GM21528 (cell line): ENCODE measurements at regions not wholly inside any gene's neighbourhood (a gene's known extent, or its start where the extent isn't known, plus 50 kb on each side); places are given as distances from the start of the nearest gene placed in this dataset.

ENCODE experiments used
- ATAC-seq: cut with Tn5 transposase; IDR thresholded peaks from one replicate; pipeline ENCODE4 v1.9.1; 2021; ENCODE audit warnings: mild to moderate bottlenecking, moderate library complexity; ENCODE audit not compliant: unreplicated experiment, low FRiP score

DNA sequence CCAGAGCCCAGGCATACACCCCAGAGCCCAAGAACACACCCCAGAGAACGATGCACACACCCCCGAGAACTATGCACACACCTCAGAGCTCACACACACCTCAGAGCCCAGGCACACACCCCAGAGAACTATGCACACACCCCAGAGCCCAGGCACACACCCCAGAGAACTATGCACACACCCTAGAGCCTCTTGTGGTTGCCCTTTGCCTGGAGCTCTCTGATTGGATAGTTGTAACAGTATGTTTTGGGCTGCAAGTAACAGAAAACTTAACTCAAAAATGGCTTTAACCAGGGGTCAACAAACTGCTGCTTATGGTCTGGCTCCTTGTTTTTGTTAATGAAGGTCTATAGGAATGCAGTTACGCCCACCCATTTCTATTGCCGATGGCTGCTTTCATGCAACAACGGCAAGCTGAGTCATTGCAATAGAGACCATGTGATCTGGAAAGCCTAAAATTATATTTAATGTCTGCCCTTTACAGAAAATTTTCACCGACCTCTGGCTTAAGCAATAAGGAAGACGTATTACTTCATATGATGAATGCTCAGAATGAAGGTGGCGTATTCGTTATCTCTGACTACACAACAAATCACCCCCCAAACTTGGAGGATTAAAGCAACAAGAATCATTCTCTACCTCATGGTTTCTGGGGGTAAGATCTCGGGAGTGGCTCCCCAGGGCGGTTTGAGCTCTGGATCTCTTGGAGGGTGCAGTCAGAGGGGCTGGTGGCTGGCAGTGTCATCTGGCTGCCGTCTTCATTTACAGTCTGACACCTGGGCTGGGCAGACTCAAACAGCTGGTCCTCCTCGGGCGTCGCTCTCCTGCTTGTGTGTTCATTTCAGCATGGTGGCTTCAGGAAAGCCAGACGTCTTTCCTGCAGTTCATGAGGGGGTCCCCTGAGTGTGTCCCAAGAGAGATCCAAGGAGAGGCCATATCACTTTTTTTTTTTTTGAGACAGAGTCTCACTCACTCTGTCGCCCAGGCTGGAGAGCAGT lies 66.3 kb upstream of the NCOR2 start:
- no peak for ATAC-seq

GRCh38 chr12:124632519-124632984 lies 65.1 kb upstream of the NCOR2 start:
- ATAC-seq = no peak

GRCh38 chr12:124631681-124632256 lies 64.4 kb upstream of the NCOR2 start:
- no peak for ATAC-seq

DNA sequence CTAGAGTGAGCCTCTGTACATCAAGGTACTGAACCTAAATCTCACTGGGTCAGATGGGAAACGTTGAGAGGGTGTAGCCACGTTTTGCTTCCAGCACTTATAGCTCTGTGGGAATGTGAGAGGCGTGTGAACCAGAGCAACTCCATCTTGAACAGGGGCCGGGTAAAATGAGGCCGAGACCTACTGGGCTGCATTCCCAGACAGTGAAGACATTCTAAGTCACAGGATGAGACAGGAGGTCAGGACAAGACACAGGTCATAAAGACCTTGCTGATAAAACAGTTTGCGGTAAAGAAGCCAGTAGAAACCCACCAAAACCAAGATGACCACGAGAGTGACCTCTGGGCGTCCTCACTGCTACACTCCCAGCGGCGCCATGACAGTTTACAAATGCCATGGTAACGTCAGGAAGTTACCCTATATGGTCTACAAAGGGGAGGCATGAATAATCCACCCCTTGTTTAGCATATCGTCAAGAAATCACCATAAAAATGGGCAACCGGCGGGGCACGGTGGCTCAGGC lies 63.4 kb upstream of the NCOR2 start:
- no peak for ATAC-seq

GRCh38 chr12:124629789-124630480 lies 62.5 kb upstream of the NCOR2 start:
- ATAC-seq = no peak

DNA sequence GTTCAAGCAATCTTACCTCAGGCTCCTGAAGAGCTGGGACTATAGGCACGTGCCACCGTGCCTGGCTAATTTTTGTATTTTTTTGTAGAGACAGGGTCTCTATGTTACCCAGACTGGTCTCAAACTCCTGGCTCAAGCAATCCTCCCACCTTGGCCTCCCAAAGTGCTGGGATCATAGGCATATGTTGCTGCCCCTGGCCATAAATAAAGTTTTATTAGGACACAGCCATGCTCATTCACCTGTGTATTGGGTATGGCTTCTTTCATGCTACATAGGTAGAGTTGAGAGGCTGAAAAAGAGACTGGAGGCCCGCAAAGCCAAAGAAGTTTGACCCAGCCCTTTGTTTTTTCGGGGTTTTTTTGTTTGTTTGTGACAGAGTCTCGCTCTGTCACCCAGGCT lies 61.7 kb upstream of the NCOR2 start:
- ATAC-seq = no peak

- ATAC-seq = no peak
These were observed 60.5 kb upstream of the NCOR2 start for GRCh38 chr12:124627956-124628355.

- no peak for ATAC-seq
These were observed 59.6 kb upstream of the NCOR2 start for GRCh38 chr12:124626971-124627411.

DNA sequence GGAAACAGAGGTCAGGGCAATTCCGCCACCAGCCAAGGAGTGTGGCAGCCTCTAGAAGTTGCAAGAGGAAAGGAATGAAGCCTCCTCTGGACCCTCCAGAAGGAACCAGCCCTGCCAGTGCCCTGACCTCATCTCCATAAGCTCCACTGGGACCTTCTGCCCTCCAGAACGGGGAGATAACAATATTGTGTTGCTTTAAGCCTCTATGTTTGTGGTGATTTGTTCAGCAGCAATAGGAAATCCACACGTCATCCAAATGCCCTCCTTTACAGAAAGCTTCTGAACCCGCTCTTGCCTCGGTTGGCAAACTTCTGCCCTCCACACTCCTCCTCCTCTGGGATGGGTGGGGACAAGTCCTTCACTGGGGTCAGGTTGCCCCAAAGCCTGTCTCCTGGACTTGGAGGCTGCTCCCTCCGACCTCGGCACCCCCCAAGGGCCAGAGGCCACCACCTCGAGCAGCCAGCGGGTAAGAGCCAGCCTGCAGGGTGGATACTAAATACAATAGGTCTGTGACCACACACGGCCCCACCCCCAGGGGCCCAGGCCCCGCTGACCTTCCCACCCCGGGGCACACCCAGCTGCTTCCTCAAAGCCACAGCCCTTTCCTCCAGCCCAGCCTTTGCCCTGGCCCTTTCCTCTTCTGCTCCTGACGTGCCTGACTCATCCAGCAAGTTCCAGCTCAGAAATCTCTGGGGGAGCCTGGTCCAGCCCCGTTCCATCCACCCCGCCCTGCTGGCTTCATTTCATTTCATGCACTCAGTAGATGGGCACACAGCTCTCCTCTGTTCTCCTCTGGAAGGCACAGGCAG lies 58.7 kb upstream of the NCOR2 start:
- no peak for ATAC-seq

DNA sequence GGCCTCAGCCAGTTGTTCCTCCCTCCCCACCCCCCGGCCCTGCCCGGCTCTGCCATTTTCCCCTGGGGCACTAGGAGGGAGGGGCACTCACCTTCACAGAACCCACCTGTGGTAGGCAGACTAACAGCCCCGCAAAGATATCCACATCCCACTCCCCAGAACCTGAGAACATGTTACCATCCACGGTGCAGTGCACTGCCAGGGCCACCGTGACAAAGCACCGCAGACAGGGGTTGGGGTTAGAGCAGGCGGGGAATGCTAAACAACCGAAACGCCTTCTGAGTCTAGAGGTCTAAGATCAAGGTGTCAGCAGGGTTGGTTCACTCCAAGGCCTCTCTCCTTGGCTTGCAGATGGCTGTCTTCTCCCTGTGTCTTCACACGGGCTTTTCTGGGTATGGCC lies 57.4 kb upstream of the NCOR2 start:
- ATAC-seq = no peak

GRCh38 chr12:124623344-124624035 lies 56.1 kb upstream of the NCOR2 start:
- no peak for ATAC-seq

DNA sequence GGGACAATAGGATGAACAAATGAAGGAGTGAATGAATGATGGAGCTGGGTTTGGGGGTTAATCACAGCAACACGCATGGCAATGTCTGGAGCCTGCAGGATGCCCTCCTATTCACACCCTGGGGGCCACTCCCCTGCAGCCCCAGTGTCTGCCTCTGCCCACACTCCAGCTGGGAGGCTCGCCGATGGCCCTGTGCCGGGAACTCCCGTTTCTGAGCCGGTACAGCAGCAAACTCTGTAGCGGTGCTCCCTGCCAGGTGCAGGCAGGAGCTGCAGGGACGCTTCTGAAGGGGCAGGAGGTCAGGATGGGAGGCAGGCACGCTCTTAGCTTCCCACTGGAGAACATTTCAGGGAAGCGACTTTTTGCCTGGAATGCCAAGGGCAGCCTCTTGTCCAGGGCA lies 55.4 kb upstream of the NCOR2 start:
- no peak for ATAC-seq

DNA sequence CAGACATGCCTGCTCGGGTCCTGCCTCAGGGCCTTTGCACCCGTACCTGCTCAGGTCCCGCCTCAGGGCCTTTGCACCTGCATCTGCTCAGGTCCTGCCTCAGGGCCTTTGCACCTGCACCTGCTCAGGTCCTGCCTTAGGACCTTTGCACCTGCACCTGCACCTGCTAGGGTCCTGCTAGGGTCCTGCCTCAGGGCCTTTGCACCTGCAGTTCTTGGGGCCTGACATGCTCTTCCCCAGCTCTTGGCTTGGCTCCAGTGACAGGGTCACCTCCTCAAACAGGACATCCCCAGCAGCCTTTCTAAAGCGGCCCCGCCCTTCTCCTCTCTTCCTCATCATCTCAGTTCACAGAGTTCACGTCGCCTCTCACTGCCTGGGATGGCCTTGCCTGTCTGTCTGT lies 54.9 kb upstream of the NCOR2 start:
- ATAC-seq = no peak

GRCh38 chr12:124621296-124621660 lies 53.9 kb upstream of the NCOR2 start:
- no peak for ATAC-seq

DNA sequence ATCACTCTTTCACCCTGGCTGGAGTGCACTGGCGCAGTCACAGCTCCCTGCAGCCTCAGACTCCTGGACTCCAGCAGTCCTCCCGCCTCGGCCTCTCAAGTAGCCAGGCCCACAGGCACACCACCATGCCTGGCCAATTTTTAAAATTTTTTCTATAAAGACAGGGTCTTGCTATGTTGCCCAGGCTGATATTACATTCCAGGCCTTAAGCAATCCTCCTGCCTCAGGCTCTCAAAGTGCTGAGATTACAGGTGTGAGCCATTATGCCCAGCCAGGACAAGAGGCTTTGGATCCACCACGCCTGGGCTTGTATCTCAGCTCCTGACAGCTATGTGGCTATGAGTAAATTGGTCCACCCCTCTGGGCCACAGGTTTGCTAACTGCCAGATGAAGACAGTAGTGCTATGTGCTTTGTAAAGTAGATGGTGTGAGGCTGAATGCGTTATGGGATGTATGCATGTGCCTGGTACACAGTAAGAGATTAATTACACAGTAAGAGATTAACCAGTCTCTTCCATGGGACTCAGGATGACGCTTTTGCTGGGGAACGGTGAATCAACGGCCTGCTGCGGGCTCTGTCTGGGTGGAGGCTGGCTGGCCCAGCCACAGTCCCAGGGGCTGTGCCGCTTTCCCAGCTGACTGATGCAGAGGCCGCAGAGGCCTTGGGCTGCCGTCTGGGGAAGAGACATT lies 53.3 kb upstream of the NCOR2 start:
- no peak for ATAC-seq

DNA sequence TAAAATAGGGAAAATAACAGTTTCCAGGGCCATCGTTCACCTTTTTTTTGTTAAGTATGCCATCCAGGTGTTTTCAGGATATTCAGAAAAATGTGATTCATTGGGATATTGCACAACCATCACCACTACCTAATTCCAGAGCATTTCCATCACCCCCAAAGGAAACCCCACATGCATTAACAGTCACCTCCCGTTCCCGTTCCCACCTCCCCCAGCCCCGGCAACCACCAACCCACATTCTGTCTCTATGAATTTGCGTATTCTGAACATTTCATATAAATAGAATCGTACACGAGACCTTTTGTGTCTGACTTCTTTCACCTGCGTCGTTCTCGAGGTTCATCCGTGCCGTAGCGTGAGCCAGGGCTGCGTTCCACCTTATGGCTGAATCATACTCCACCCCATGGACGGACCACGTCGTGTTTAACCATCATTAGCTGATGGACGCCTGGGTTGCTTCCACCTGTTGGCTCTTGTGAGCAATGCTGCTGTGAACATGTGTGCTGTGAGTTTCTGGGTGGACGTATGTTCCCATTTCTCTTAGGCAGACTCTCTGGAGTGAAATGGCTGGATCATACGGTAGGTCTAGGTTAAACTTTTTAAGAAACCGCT lies 51.0 kb upstream of the NCOR2 start:
- ATAC-seq = no peak

DNA sequence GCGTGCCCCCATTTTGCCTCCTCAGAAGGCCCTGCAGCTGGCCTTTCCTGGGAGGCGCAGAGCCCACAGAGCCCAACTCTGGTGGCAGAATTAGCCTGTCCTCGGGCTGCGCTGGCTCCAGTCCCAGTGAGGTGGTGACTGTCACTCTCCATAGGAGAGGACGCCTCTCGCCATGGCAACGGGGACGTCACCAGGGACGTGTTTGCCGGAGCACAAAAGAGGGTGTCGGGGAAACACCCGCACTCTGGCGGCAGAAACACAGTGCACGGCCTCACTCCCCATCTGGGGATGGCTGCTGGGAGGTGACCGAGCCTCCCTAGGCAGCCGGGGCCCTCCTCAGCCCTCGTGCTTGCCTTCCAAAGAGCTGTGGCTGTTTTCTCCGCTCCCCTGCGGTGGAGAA lies 50.2 kb upstream of the NCOR2 start:
- ATAC-seq = no peak
